IMR-90 (cell line): ENCODE measurements at regions not wholly inside any gene's neighbourhood (a gene's known extent, or its start where the extent isn't known, plus 50 kb on each side); places are given as distances from the start of the nearest gene placed in this dataset.

Experiments
- ATAC-seq: fragments of 200-7000 bp; cut with Tn5 transposase; 2 replicates; pipeline ENCODE4 v1.9.1; 2020; ENCODE audit warnings: low read depth, mild to moderate bottlenecking, moderate library complexity
- BruUV-seq: library from RNA; stranded (reverse); fragments of 400-500 nt; replicated peaks from 2 replicates; lab custom pipeline; 2021; lab: Mats Ljungman, UMichigan
- CTCF ChIA-PET: fragments of 300-600 bp; formaldehyde crosslinking; extraction: SDS; loops from one replicate; lab custom pipeline; 2021; ENCODE audit warnings: antibody characterized with exemption; lab: Yijun Ruan, JAX
- POLR2A ChIA-PET: fragments of 300-600 bp; sonication (Branson Sonifier 250); formaldehyde crosslinking; loops from one replicate; lab custom pipeline; 2022; ENCODE audit warnings: antibody characterized with exemption; ENCODE audit not compliant: unreplicated experiment; lab: Charles Lee
- DNase-seq: peaks from one replicate; pipeline ENCODE4 v3.0.0; 2013
- H2AFZ ChIP-seq: replicated peaks from 2 replicates; pipeline ENCODE3; 2013; ENCODE audit warnings: low read length, mild to moderate bottlenecking; ENCODE audit not compliant: poor library complexity
- H2AK5ac ChIP-seq: 2 replicates; pipeline ENCODE4 v1.6.1; 2013; ENCODE audit warnings: low read depth, low read length, inconsistent platforms
- H2AK9ac ChIP-seq: replicated peaks from 2 replicates; pipeline ENCODE3; 2013; ENCODE audit warnings: mild to moderate bottlenecking, low read depth, low read length, moderate library complexity; ENCODE audit not compliant: poor library complexity
- H2BK120ac ChIP-seq: 2 replicates; pipeline ENCODE4 v1.6.1; 2013; ENCODE audit warnings: low read depth, low read length, inconsistent platforms
- H2BK15ac ChIP-seq: 3 replicates; pipeline ENCODE4 v1.6.1; 2013; ENCODE audit warnings: low read depth, low read length, inconsistent platforms
- H2BK20ac ChIP-seq: 2 replicates; pipeline ENCODE4 v1.6.1; 2013; ENCODE audit warnings: low read depth, mild to moderate bottlenecking, inconsistent platforms, low read length, moderate library complexity
- H2BK5ac ChIP-seq: 2 replicates; pipeline ENCODE4 v1.6.1; 2013; ENCODE audit warnings: mild to moderate bottlenecking, low read depth, low read length, inconsistent platforms; ENCODE audit not compliant: poor library complexity, severe bottlenecking
- H3K14ac ChIP-seq: replicated peaks from 2 replicates; pipeline ENCODE4 v1.6.1; 2013; ENCODE audit warnings: low read depth, low read length, inconsistent platforms
- H3K18ac ChIP-seq: 2 replicates; pipeline ENCODE4 v1.6.1; 2013; ENCODE audit warnings: low read depth, low read length, control low read depth
- H3K23ac ChIP-seq: 2 replicates; pipeline ENCODE4 v1.6.1; 2013; ENCODE audit warnings: low read depth, low read length, inconsistent platforms
- H3K27ac ChIP-seq: 2 replicates; pipeline ENCODE4 v1.5.1; 2013; ENCODE audit warnings: mild to moderate bottlenecking, control low read depth, low read length; ENCODE audit not compliant: insufficient read depth
- H3K27me3 ChIP-seq: 2 replicates; pipeline ENCODE4 v1.6.1; 2013; ENCODE audit warnings: low read length; ENCODE audit not compliant: control insufficient read depth, insufficient read depth
- H3K36me3 ChIP-seq: 2 replicates; pipeline ENCODE4 v1.6.1; 2013; ENCODE audit warnings: low read length, mixed read lengths; ENCODE audit not compliant: control insufficient read depth, insufficient read depth
- H3K4ac ChIP-seq: 2 replicates; pipeline ENCODE4 v1.6.1; 2013; ENCODE audit warnings: low read depth, low read length, inconsistent platforms
- H3K4me1 ChIP-seq: 2 replicates; pipeline ENCODE4 v1.6.1; 2013; ENCODE audit warnings: low read length, mixed read lengths; ENCODE audit not compliant: control insufficient read depth, insufficient read depth
- H3K4me2 ChIP-seq: 2 replicates; pipeline ENCODE4 v1.6.1; 2013; ENCODE audit warnings: low read depth, mild to moderate bottlenecking, control low read depth, low read length, moderate library complexity
- H3K4me3 ChIP-seq: 2 replicates; pipeline ENCODE4 v1.5.1; 2013; ENCODE audit warnings: low read depth, mild to moderate bottlenecking, control low read depth, low read length, moderate library complexity; ENCODE audit not compliant: insufficient read depth
- H3K56ac ChIP-seq: 2 replicates; pipeline ENCODE4 v1.6.1; 2013; ENCODE audit warnings: low read length, inconsistent platforms; ENCODE audit not compliant: insufficient read depth; ENCODE audit errors: extremely low read depth
- H3K79me1 ChIP-seq, 2 experiments: 2 replicates each; pipeline ENCODE4 v1.6.1; 2013; ENCODE audit warnings: low read length in 2 of 2, inconsistent platforms in 1 of 2, low read depth in 1 of 2
- H3K9ac ChIP-seq: 2 replicates; pipeline ENCODE4 v1.6.1; 2013; ENCODE audit warnings: low read depth, low read length, control low read depth
- H3K9me1 ChIP-seq: 2 replicates; pipeline ENCODE4 v1.6.1; 2013; ENCODE audit warnings: low read length, inconsistent platforms; ENCODE audit not compliant: insufficient read depth
- H3K9me3 ChIP-seq: 2 replicates; pipeline ENCODE4 v1.6.1; 2013; ENCODE audit warnings: low read length; ENCODE audit not compliant: control insufficient read depth, insufficient read depth
- H4K20me1 ChIP-seq: 2 replicates; pipeline ENCODE4 v1.6.1; 2013; ENCODE audit warnings: low read length, inconsistent platforms; ENCODE audit not compliant: insufficient read depth
- H4K5ac ChIP-seq: 2 replicates; pipeline ENCODE4 v1.6.1; 2013; ENCODE audit warnings: mild to moderate bottlenecking, low read depth, low read length, control low read depth
- H4K8ac ChIP-seq, 2 experiments: 2 replicates each; pipeline ENCODE4 v1.6.1; 2013; ENCODE audit warnings: low read depth in 2 of 2, low read length in 2 of 2, control low read depth in 1 of 2, inconsistent platforms in 1 of 2
- H4K91ac ChIP-seq: 2 replicates; pipeline ENCODE4 v1.6.1; 2013; ENCODE audit warnings: low read depth, low read length, inconsistent platforms; ENCODE audit not compliant: insufficient read depth
- BHLHE40 ChIP-seq: fragments of 150-350 bp; IDR thresholded peaks from 2 replicates; pipeline ENCODE4 v1.6.1; 2016; ENCODE audit warnings: mild to moderate bottlenecking, low read depth, low read length
- CEBPB ChIP-seq: IDR thresholded peaks from 2 replicates; pipeline ENCODE4 v1.6.1; 2012; ENCODE audit warnings: low read depth, low read length, improper control_type of control experiment
- CHD1 ChIP-seq: IDR thresholded peaks from 2 replicates; pipeline ENCODE4 v1.6.1; 2012; ENCODE audit warnings: low read depth, low read length, improper control_type of control experiment
- CTCF ChIP-seq: conservative IDR thresholded peaks from 2 replicates; pipeline ENCODE4 v1.5.1; 2012; ENCODE audit warnings: mild to moderate bottlenecking, low read depth, low read length, improper control_type of control experiment
- ELK1 ChIP-seq: fragments of 150-350 bp; IDR thresholded peaks from 2 replicates; pipeline ENCODE4 v1.6.1; 2016; ENCODE audit warnings: low read depth, mild to moderate bottlenecking, low read length, moderate library complexity, borderline replicate concordance
- FOS ChIP-seq: fragments of 150-350 bp; IDR thresholded peaks from 2 replicates; pipeline ENCODE4 v1.6.1; 2016; ENCODE audit warnings: low read depth, low read length
- MAZ ChIP-seq: IDR thresholded peaks from 2 replicates; pipeline ENCODE4 v1.6.1; 2012; ENCODE audit warnings: low read depth, mild to moderate bottlenecking, low read length, improper control_type of control experiment, moderate library complexity, borderline replicate concordance
- MXI1 ChIP-seq: IDR thresholded peaks from 2 replicates; pipeline ENCODE4 v1.6.1; 2012; ENCODE audit warnings: low read depth, mild to moderate bottlenecking, low read length, moderate library complexity, borderline replicate concordance
- NFE2L2 ChIP-seq: fragments of 150-350 bp; IDR thresholded peaks from 2 replicates; pipeline ENCODE4 v1.6.1; 2016; ENCODE audit warnings: low read depth, mild to moderate bottlenecking, low read length
- POLR2A ChIP-seq: IDR thresholded peaks from 2 replicates; pipeline ENCODE4 v1.6.1; 2012; ENCODE audit warnings: mild to moderate bottlenecking, low read depth, low read length
- RAD21 ChIP-seq: IDR thresholded peaks from 2 replicates; pipeline ENCODE4 v1.6.1; 2012; ENCODE audit warnings: low read length, improper control_type of control experiment
- RCOR1 ChIP-seq: IDR thresholded peaks from 2 replicates; pipeline ENCODE4 v1.6.1; 2012; ENCODE audit warnings: mild to moderate bottlenecking, low read length, improper control_type of control experiment; ENCODE audit not compliant: insufficient replicate concordance
- RFX5 ChIP-seq: IDR thresholded peaks from 2 replicates; pipeline ENCODE4 v1.8.0; 2012; ENCODE audit warnings: low read depth, mild to moderate bottlenecking, low read length, moderate library complexity
- SMC3 ChIP-seq: fragments of 150-350 bp; IDR thresholded peaks from 2 replicates; pipeline ENCODE4 v1.6.1; 2016; ENCODE audit warnings: low read depth, mild to moderate bottlenecking, antibody characterized with exemption, low read length, moderate library complexity
- USF2 ChIP-seq: fragments of 150-350 bp; IDR thresholded peaks from 2 replicates; pipeline ENCODE4 v1.6.1; 2017; ENCODE audit warnings: mild to moderate bottlenecking, antibody characterized with exemption, low read length, low read depth
- WGBS, 2 experiments: methylation state at CpG; one replicate each; pipeline versions ENCODE4 v1.1.5 to v1.1.7; 2013; ENCODE audit warnings: missing lambda C conversion rate in 2 of 2; ENCODE audit not compliant: insufficient read length in 1 of 2; ENCODE audit errors: extremely low coverage in 2 of 2; 5-methylcytosine and 5-hydroxymethylcytosine counted together
- dilution Hi-C: fragments of 300-500 bp; cut with HindIII; formaldehyde crosslinking; loops from one replicate; pipeline ENCODE4 v1.14.3; 2018; ENCODE audit warnings: low sequenced_read_pairs; ENCODE audit not compliant: unreplicated experiment
- in situ Hi-C: fragments of 300-500 bp; cut with MboI; formaldehyde crosslinking; loops from 3 replicates; pipeline ENCODE4 v1.14.3; 2019; ENCODE audit warnings: low sequenced_read_pairs, inconsistent platforms, mixed read lengths
- intact Hi-C: fragments of 100-400 bp; cut with micrococcal nuclease; formaldehyde crosslinking; loops from 2 replicates; pipeline ENCODE4 v1.10.0; 2022

- Histone ChIP-seq H3K4me2 (no peak overlapping the region), H2BK20ac (no peak overlapping the region), H3K79me1 (no peaks in the 10 kb centered on the region), H4K8ac (no peak overlapping the region), H2AK9ac (no peak overlapping the region), H3K23ac (no peak overlapping the region), H3K9ac (no peak overlapping the region), H2BK15ac (no peak overlapping the region), H3K36me3 (no peaks in the 10 kb centered on the region), H3K9me3 (peaks cover 2% of the 10 kb centered on the region; the same call in 1 of the 2 replicates), H4K20me1 (no peaks in the 10 kb centered on the region), H3K4me3 (no peak overlapping the region), H3K4me1 (no peaks in the 10 kb centered on the region), H4K91ac (no peak overlapping the region), H3K18ac (no peak overlapping the region), H3K4ac (no peak overlapping the region), H3K56ac (no peak overlapping the region), H4K5ac (no peak overlapping the region), H3K14ac (no peak overlapping the region), H3K9me1 (no peaks in the 10 kb centered on the region), H2AK5ac (no peak overlapping the region), H2AFZ (no peak overlapping the region), H2BK5ac (no peak overlapping the region), H3K27ac (no peak overlapping the region), H3K27me3 (no peaks in the 10 kb centered on the region), H2BK120ac (no peak overlapping the region)
- intact Hi-C loops (no loop called here), dilution Hi-C loops (no loop called here), in situ Hi-C loops (no loop called here)
- CTCF ChIA-PET, result no interaction called here
- DNase-seq (no peak), ATAC-seq (no peak)
- no peak for TF ChIP-seq NFE2L2
- TF ChIP-seq RAD21, result no peak
- no peak for TF ChIP-seq MAZ
- no peak for TF ChIP-seq FOS
- TF ChIP-seq MXI1, result no peak
- no peak for TF ChIP-seq USF2
- TF ChIP-seq ELK1, result no peak
- no peak for TF ChIP-seq CTCF
- no peak for TF ChIP-seq CEBPB
- no peak for TF ChIP-seq CHD1
- TF ChIP-seq RFX5, result no peak
- TF ChIP-seq RCOR1, result no peak
- TF ChIP-seq SMC3, result no peak
- no peak for TF ChIP-seq BHLHE40
- TF ChIP-seq POLR2A, result no peak
- POLR2A ChIA-PET, result no interaction called here
- BruUV-seq, result no TSS peak
- no CpG with 5 or more reads among the region's 3 CpGs for WGBS, 2 experiments
Measured at GRCh38 chrX:137290011-137290410, 256.2 kb upstream of the GPR101 start.
